ENCODE measurements at regions not wholly inside any gene's neighbourhood (a gene's known extent, or its start where the extent isn't known, plus 50 kb on each side); places are given as distances from the start of the nearest gene placed in this dataset.
A peak's percentile ranks its signal among the peaks of the same experiment; 100 is the strongest.

DNA sequence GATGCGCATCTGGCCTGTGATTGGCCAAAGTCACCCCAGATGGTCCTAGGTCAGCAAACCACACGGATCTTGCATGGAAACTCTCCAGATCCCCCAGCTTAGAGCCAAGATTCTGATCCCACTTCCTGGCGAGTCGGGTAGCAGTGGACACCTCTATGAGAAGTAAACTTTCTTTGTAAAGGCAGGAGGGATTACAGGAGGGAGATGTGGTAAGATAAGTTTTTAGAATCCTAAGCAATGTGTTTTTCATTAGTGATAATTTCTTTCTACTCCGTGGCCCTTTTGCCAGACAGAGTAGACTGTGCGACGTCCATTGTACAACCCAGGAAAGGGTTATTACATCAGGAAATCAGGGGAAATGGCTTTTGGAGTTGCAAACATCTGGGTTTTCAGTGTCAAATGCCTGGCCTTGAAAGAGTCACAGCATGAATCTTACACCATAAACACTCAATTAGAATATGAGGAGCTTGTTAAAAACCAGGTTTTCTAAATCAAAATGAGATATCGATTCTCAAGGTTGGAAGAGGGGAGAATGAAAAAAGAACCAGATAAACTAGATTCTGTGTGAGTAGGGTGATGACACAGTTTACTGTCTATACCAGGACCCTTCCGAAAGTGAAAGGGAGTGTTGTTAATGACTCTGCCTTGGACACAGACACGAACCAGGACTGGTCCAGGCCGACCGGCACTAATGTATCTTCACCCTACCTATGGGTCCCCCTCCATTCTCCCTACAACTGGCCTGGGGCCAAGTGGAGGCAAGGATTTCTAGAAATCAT lies 61.9 kb upstream of the WAC start:
- DNase-seq (ENCODE audit: low spot score in 2 of 2, unreplicated experiment in 2 of 2) = no peak
- TF ChIP-seq, protein P1, sequence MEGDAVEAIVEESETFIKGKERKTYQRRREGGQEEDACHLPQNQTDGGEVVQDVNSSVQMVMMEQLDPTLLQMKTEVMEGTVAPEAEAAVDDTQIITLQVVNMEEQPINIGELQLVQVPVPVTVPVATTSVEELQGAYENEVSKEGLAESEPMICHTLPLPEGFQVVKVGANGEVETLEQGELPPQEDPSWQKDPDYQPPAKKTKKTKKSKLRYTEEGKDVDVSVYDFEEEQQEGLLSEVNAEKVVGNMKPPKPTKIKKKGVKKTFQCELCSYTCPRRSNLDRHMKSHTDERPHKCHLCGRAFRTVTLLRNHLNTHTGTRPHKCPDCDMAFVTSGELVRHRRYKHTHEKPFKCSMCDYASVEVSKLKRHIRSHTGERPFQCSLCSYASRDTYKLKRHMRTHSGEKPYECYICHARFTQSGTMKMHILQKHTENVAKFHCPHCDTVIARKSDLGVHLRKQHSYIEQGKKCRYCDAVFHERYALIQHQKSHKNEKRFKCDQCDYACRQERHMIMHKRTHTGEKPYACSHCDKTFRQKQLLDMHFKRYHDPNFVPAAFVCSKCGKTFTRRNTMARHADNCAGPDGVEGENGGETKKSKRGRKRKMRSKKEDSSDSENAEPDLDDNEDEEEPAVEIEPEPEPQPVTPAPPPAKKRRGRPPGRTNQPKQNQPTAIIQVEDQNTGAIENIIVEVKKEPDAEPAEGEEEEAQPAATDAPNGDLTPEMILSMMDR (IDR thresholded peaks at IDR 0.05; ENCODE audit: unreplicated experiment) = no peak
- H3K27ac Mint-ChIP-seq = peak overlapping the region; percentile 63
- no peak overlapping the region for H3K4me3 Mint-ChIP-seq
- H3K36me3 Mint-ChIP-seq = no peaks in the 10 kb centered on the region
- H3K27me3 Mint-ChIP-seq (ENCODE audit: low read depth) = no peaks in the 10 kb centered on the region
- H3K9me3 Mint-ChIP-seq = peaks cover 5% of the 10 kb centered on the region
- peaks cover 7% of the 10 kb centered on the region for H3K4me1 Mint-ChIP-seq

DNA sequence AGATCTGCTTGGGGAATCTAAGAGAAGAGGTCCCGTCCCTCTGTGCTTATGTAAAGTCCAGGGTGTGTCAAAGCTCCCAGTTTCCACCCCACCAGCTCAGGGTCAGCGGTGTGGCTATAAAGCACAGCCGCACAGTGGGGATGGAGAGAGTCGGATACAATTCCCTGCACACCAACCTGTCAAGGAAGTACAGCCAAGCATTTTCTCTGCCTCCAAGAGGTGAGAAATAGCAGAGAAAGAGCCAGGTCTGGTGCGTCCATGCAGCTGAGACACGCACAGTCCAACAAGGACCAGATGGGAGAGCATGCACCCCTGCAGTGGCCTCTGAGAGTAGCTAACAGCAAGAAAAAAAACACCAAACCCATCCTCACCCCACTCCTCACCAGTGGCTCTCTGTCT lies 61.3 kb upstream of the WAC start:
- TF ChIP-seq, protein P1 (IDR thresholded peaks at IDR 0.05; ENCODE audit: unreplicated experiment) = no peak
- no peak for DNase-seq (ENCODE audit: low spot score in 2 of 2, unreplicated experiment in 2 of 2)

DNA sequence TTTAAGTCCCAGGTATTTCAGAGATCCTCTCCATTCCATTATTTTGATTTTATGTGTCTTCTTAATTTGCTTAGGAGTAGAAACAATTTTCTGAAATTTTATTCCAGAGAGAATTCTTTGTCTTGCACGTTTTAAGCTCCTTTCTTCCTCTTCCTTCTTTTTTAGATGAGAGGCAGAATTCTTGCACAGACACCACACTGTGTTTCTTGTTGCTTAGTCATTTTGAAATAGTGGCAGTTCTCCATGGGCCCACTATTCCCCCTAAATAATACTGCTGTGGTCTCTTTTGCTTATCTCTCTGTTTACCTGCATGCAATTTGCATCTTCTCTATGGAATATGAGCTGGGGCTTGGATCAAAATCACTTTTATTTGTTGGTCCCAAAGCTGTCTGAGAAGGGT lies 54.3 kb upstream of the WAC start:
- Mint-ChIP-seq H3K4me1 (peaks cover 14% of the 10 kb centered on the region), H3K27ac (no peak overlapping the region), H3K27me3 (ENCODE audit: low read depth) (no peaks in the 10 kb centered on the region), H3K9me3 (no peaks in the 10 kb centered on the region), H3K4me3 (no peak overlapping the region), H3K36me3 (no peaks in the 10 kb centered on the region)
- TF ChIP-seq, protein P1 (IDR thresholded peaks at IDR 0.05; ENCODE audit: unreplicated experiment) = no peak
- no peak for DNase-seq (ENCODE audit: low spot score in 2 of 2, unreplicated experiment in 2 of 2)

More for the DNA sequence above, 61.3 kb upstream of the WAC start:
- Mint-ChIP-seq H3K4me3 (no peak overlapping the region), H3K27ac (no peak overlapping the region), H3K36me3 (no peaks in the 10 kb centered on the region), H3K9me3 (no peaks in the 10 kb centered on the region), H3K4me1 (peaks cover 7% of the 10 kb centered on the region), H3K27me3 (ENCODE audit: low read depth) (no peaks in the 10 kb centered on the region)

DNA sequence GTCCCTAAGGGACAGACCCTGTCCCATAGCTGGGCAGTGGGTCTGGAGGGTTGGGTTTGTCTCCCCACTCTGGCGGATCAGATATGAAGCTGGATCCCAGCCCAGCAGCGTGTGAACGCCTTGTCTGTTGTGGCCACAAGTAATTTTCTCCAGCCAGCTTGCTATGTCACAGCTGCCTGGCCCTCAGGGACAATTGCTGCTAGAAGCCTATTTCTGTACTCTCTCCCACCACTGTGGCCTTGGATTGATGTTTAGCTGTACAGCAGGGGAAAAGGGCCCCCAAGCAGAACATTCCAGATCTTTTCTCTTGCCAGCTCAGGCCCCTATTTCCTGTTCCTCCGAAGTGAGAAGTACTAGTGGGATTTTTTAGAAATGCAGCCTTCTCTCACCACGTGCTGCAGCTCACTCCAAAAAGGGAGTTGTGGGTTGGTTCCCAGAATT lies 53.5 kb upstream of the WAC start:
- Mint-ChIP-seq H3K9me3 (no peaks in the 10 kb centered on the region), H3K27me3 (ENCODE audit: low read depth) (no peaks in the 10 kb centered on the region), H3K27ac (peak overlapping the region; percentile 56), H3K36me3 (no peaks in the 10 kb centered on the region), H3K4me1 (peaks cover 14% of the 10 kb centered on the region), H3K4me3 (no peak overlapping the region)
- DNase-seq (ENCODE audit: low spot score in 2 of 2, unreplicated experiment in 2 of 2) = no peak
- TF ChIP-seq, protein P1 (IDR thresholded peaks at IDR 0.05; ENCODE audit: unreplicated experiment) = no peak

DNA sequence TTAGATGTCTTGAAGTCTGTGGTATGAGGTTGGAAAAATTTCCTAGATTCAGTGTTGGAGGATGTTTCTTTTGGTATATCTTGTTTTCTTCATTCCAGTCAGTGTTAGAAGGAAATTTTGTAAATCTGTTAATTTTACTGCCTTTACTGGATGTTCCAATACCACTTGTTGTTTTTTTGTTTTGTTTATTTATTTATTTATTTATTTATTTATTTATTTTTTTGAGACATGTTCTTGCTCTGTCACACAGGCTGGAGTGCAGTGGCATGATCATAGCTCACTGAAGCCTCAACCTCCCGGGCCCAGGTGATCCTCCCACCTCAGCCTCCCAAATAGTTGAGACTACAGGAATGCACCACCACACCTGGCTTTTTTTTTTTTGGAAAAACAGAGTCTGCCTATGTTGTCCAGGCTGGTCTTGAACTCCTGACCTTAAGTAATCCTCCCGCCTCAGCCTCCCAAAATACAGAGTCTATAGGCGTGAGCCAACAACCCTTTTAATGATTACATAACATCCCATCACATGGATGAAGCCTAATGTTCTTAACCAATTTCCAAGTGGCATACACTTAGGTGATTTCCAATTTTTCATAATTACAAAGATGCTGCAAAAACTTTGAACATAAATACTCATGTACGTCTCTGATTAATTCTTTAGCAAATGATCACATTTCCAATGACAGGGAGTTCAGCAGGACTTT lies 52.8 kb upstream of the WAC start:
- Mint-ChIP-seq H3K27ac (peak overlapping the region; percentile 56), H3K4me1 (peaks cover 14% of the 10 kb centered on the region), H3K4me3 (no peak overlapping the region), H3K27me3 (ENCODE audit: low read depth) (no peaks in the 10 kb centered on the region), H3K36me3 (no peaks in the 10 kb centered on the region), H3K9me3 (no peaks in the 10 kb centered on the region)
- DNase-seq (ENCODE audit: low spot score in 2 of 2, unreplicated experiment in 2 of 2) = no peak
- TF ChIP-seq, protein P1 (IDR thresholded peaks at IDR 0.05; ENCODE audit: unreplicated experiment) = no peak
